GM23338 (cell line): ENCODE measurements at regions not wholly inside any gene's neighbourhood (a gene's known extent, or its start where the extent isn't known, plus 50 kb on each side); places are given as distances from the start of the nearest gene placed in this dataset.

Experiments
- CREB1 ChIP-seq: fragments of 250-450 bp; sonication (Bioruptor Pico); IDR thresholded peaks from 2 replicates; pipeline ENCODE4 v1.5.0; 2020; ENCODE audit warnings: low read depth, mild to moderate bottlenecking, moderate library complexity
- CTCF ChIP-seq, 2 experiments: fragments of 200-600 bp in 1 of 2; sonication (generic) in 1 of 2; conservative IDR thresholded peaks; 2 replicates each; pipeline versions ENCODE4 v1.5.1 to v1.6.1; 2016 to 2017; ENCODE audit warnings: antibody characterized with exemption in 2 of 2, low read depth in 2 of 2, mild to moderate bottlenecking in 2 of 2, moderate library complexity in 1 of 2
- ETS1 ChIP-seq: IDR thresholded peaks from 2 replicates; pipeline ENCODE4 v1.6.1; 2016; ENCODE audit warnings: antibody characterized with exemption
- EZH2 ChIP-seq: fragments of 200-600 bp; sonication (generic); IDR thresholded peaks from one replicate; pipeline ENCODE4 v1.8.0; 2017; ENCODE audit warnings: antibody characterized with exemption, mild to moderate bottlenecking, low read depth; ENCODE audit not compliant: unreplicated experiment
- EZH2phosphoT487 ChIP-seq: fragments of 200-600 bp; sonication (generic); IDR thresholded peaks from one replicate; pipeline ENCODE4 v1.8.1; 2018; ENCODE audit warnings: antibody characterized with exemption; ENCODE audit not compliant: unreplicated experiment
- JUNB ChIP-seq: IDR thresholded peaks from one replicate; pipeline ENCODE4 v1.6.1; 2016; ENCODE audit warnings: antibody characterized with exemption; ENCODE audit not compliant: unreplicated experiment
- NANOG ChIP-seq: IDR thresholded peaks from 2 replicates; pipeline ENCODE4 v1.6.1; 2016; ENCODE audit warnings: antibody characterized with exemption, borderline replicate concordance
- POLR2AphosphoS5 ChIP-seq: IDR thresholded peaks from 2 replicates; pipeline ENCODE4 v1.6.1; 2016; ENCODE audit warnings: antibody characterized with exemption, low read depth
- REST ChIP-seq: IDR thresholded peaks from one replicate; pipeline ENCODE4 v1.6.1; 2018; ENCODE audit warnings: antibody characterized with exemption; ENCODE audit not compliant: unreplicated experiment
- STAT1 ChIP-seq: IDR thresholded peaks from one replicate; pipeline ENCODE4 v1.6.1; 2016; ENCODE audit warnings: antibody characterized with exemption; ENCODE audit not compliant: unreplicated experiment
- ZNF114 ChIP-seq: fragments of 250-450 bp; sonication (Bioruptor Pico); IDR thresholded peaks from 2 replicates; pipeline ENCODE4 v1.5.0; 2020; ENCODE audit warnings: mild to moderate bottlenecking, moderate library complexity
- ZNF331 ChIP-seq: fragments of 250-450 bp; sonication (Bioruptor Pico); IDR thresholded peaks from 2 replicates; pipeline ENCODE4 v1.5.0; 2020; ENCODE audit warnings: low read depth, mild to moderate bottlenecking, moderate library complexity
- ZNF462 ChIP-seq: fragments of 250-450 bp; sonication (Bioruptor Pico); IDR thresholded peaks from 2 replicates; pipeline ENCODE4 v1.5.0; 2020; ENCODE audit warnings: mild to moderate bottlenecking, moderate library complexity

- TF ChIP-seq CTCF (conservative IDR thresholded peaks at IDR 0.05; ENCODE audit: low read depth in 2 of 2) (no peak), JUNB (no peak), EZH2 (no peak), POLR2AphosphoS5 (no peak), CREB1 (CRISPR knock-in tag) (no peak), REST (no peak), EZH2phosphoT487 (no peak), ZNF114 (no peak), ZNF331 (no peak), STAT1 (no peak), ETS1 (no peak), NANOG (no peak), ZNF462 (CRISPR knock-in tag) (no peak)
Measured at GRCh38 chr9:78994471-78994870, 577.3 kb upstream of the TLE4 start.
